ENCODE measurements at regions not wholly inside any gene's neighbourhood (a gene's known extent, or its start where the extent isn't known, plus 50 kb on each side); places are given as distances from the start of the nearest gene placed in this dataset.

DNA sequence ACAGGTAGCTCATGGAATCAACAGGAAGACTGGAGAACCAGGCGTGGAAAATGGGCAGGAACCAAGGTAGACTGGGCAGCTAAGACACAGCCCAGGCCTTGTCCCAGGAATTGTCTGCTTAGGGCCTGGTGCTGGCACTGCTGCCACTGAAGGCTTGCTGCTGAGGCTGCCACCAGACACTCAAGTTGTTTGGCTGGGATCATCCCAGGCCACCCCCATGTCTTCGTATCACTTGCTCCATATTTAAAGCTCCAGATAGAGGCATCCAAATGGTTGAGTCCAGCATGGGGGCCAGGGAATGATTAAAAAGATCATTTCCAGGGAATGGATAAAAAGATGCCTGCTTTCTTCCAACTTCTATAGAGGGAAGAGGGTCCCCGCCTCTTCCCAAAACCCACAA lies 107.4 kb upstream of the GADD45A start:
- TF ChIP-seq, protein P1, sequence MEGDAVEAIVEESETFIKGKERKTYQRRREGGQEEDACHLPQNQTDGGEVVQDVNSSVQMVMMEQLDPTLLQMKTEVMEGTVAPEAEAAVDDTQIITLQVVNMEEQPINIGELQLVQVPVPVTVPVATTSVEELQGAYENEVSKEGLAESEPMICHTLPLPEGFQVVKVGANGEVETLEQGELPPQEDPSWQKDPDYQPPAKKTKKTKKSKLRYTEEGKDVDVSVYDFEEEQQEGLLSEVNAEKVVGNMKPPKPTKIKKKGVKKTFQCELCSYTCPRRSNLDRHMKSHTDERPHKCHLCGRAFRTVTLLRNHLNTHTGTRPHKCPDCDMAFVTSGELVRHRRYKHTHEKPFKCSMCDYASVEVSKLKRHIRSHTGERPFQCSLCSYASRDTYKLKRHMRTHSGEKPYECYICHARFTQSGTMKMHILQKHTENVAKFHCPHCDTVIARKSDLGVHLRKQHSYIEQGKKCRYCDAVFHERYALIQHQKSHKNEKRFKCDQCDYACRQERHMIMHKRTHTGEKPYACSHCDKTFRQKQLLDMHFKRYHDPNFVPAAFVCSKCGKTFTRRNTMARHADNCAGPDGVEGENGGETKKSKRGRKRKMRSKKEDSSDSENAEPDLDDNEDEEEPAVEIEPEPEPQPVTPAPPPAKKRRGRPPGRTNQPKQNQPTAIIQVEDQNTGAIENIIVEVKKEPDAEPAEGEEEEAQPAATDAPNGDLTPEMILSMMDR (IDR thresholded peaks at IDR 0.05; ENCODE audit: low read depth, low read length), result no peak
- TF ChIP-seq EZH2phosphoT487 (IDR thresholded peaks at IDR 0.05; ENCODE audit: low read depth), result no peak
- Histone ChIP-seq H3K4me1 (ENCODE audit: low read length) (no peaks in the 10 kb centered on the region), H2AFZ (ENCODE audit: low read depth, low read length) (no peak overlapping the region), H3K36me3 (replicated peaks; ENCODE audit: low read depth, low read length) (no peaks in the 10 kb centered on the region), H3K27ac (ENCODE audit: low read length) (no peak overlapping the region), H3K79me2 (ENCODE audit: low read length) (no peaks in the 10 kb centered on the region), H3K27me3 (ENCODE audit: low read depth, low read length) (no peaks in the 10 kb centered on the region), H3K4me2 (ENCODE audit: low read length) (no peak overlapping the region), H3K4me3 (ENCODE audit: low read length) (no peak overlapping the region), H4K20me1 (ENCODE audit: insufficient read depth, low read length) (no peaks in the 10 kb centered on the region), H3K9me3 (ENCODE audit: insufficient read depth, low read length) (no peaks in the 10 kb centered on the region), H3K9ac (ENCODE audit: low read length) (no peak overlapping the region)

DNA sequence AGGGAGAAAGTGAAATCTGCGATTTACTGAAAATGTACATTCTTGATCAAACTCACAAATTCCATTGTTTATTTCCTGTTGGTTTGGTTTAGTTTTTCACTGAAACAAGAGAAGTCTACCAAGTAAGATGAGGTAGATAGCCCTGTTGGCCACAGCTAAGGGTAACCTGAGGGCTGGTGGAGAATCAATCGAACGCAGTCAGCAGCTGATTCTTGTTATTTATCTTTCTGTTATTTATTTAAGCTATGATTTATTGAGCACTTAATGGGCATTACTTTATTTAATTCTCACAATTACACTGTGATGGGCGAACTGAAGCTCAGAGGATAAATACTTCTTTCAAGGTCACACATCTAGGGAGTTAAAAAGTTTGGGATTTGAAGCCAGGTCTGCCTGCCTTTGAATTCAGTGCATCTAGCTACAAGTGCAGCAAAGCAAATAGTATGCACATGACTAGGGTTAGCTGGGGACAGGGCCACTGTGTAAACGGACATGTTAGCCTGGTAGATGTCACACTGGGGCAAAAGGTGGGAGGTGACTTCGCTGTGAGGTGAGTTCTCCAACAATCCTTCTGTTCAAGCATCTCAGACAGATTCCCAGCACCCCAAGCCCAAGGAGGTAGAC lies 106.5 kb upstream of the GADD45A start:
- no peaks in the 10 kb centered on the region for H3K4me1 ChIP-seq (ENCODE audit: low read length)
- no peaks in the 10 kb centered on the region for H3K9me3 ChIP-seq (ENCODE audit: insufficient read depth, low read length)
- no peak overlapping the region for H3K9ac ChIP-seq (ENCODE audit: low read length)
- TF ChIP-seq EZH2phosphoT487 (IDR thresholded peaks at IDR 0.05; ENCODE audit: low read depth), result no peak
- TF ChIP-seq, protein P1 (IDR thresholded peaks at IDR 0.05; ENCODE audit: low read depth, low read length), result no peak
- H3K27ac ChIP-seq (ENCODE audit: low read length), result no peak overlapping the region
- no peaks in the 10 kb centered on the region for H3K36me3 ChIP-seq (replicated peaks; ENCODE audit: low read depth, low read length)
- no peaks in the 10 kb centered on the region for H3K27me3 ChIP-seq (ENCODE audit: low read depth, low read length)
- no peak overlapping the region for H3K4me2 ChIP-seq (ENCODE audit: low read length)
- no peak overlapping the region for H2AFZ ChIP-seq (ENCODE audit: low read depth, low read length)
- H3K79me2 ChIP-seq (ENCODE audit: low read length), result no peaks in the 10 kb centered on the region
- no peaks in the 10 kb centered on the region for H4K20me1 ChIP-seq (ENCODE audit: insufficient read depth, low read length)
- H3K4me3 ChIP-seq (ENCODE audit: low read length), result no peak overlapping the region

DNA sequence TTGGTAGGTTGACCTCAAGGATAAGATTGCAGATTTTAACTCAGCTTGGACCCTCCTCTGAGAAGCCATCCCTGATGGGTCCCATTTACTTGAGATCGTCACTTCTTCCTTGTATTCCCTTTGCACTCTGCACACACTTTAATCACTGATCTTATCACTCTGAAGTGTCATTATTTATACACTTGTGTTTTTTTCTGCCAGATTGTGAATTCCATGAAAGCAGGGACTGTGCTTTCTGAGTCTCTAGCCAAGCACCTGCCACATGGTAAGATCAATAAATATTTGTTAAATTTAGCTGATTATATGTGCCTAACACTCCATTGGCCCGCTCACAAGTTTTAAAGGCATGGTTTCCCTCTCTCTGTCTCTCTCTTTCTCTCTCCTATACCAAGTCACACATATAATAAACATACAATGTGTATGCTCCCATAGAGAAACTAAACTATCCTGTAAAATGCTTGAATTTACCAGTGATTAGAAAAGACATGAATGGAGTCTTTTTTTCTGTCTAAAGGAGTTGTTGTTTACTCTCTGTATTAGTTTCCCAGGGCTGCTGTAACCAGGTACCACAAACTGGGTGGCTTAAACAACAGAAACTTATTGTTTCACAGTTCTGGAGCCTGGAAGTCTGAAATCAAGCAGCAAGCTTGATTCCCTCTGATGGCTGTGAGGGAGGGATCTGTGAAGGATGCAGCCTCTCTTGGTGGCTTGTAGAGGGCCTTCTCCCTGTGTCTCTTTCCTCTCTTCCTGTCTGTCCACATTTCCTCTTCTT lies 105.2 kb upstream of the GADD45A start:
- H3K4me1 ChIP-seq (ENCODE audit: low read length), result no peaks in the 10 kb centered on the region
- no peaks in the 10 kb centered on the region for H3K79me2 ChIP-seq (ENCODE audit: low read length)
- H3K27me3 ChIP-seq (ENCODE audit: low read depth, low read length), result no peaks in the 10 kb centered on the region
- TF ChIP-seq, protein P1 (IDR thresholded peaks at IDR 0.05; ENCODE audit: low read depth, low read length), result no peak
- TF ChIP-seq EZH2phosphoT487 (IDR thresholded peaks at IDR 0.05; ENCODE audit: low read depth), result no peak
- H4K20me1 ChIP-seq (ENCODE audit: insufficient read depth, low read length), result no peaks in the 10 kb centered on the region
- no peak overlapping the region for H2AFZ ChIP-seq (ENCODE audit: low read depth, low read length)
- H3K36me3 ChIP-seq (replicated peaks; ENCODE audit: low read depth, low read length), result no peaks in the 10 kb centered on the region
- no peak overlapping the region for H3K27ac ChIP-seq (ENCODE audit: low read length)
- H3K4me3 ChIP-seq (ENCODE audit: low read length), result no peak overlapping the region
- H3K9me3 ChIP-seq (ENCODE audit: insufficient read depth, low read length), result no peaks in the 10 kb centered on the region
- no peak overlapping the region for H3K4me2 ChIP-seq (ENCODE audit: low read length)
- H3K9ac ChIP-seq (ENCODE audit: low read length), result no peak overlapping the region

DNA sequence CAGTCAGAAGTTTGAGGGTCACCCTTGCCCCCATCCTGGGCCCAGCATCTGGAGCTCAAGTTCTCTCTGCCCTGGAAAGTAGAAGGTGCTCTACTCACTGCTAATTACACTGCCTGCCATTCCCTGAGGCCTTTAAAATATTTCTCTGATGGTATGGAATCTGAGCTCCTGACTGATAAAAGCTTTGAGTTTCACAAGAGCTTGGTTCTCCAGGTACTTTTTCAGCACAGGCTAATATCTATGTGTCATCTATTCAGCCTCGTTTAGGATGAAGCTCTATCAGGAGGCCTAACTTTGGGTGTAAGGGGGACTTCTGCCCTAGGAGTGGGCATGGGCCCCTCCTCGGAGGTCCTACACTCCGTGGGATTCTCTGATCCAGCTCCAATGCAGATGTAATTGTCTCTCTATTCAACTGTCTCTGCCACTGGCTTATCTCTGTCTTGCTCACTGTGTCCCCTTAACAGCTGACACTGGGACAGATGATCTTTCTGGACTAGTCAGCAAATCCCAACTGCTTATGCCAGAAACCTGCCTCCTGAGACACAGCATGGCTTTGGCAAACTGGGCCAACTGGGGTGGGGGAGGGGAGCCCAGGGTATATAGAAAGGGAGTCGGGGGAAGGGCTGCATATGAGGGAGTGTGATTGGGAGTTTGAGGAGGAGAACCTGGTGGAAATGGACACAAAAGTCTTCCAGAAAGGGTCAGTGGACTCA lies 104.2 kb upstream of the GADD45A start:
- no peaks in the 10 kb centered on the region for H3K9me3 ChIP-seq (ENCODE audit: insufficient read depth, low read length)
- no peaks in the 10 kb centered on the region for H3K27me3 ChIP-seq (ENCODE audit: low read depth, low read length)
- no peaks in the 10 kb centered on the region for H3K36me3 ChIP-seq (replicated peaks; ENCODE audit: low read depth, low read length)
- no peak overlapping the region for H3K27ac ChIP-seq (ENCODE audit: low read length)
- H3K4me1 ChIP-seq (ENCODE audit: low read length), result no peaks in the 10 kb centered on the region
- H2AFZ ChIP-seq (ENCODE audit: low read depth, low read length), result no peak overlapping the region
- H3K4me2 ChIP-seq (ENCODE audit: low read length), result no peak overlapping the region
- H4K20me1 ChIP-seq (ENCODE audit: insufficient read depth, low read length), result no peaks in the 10 kb centered on the region
- H3K4me3 ChIP-seq (ENCODE audit: low read length), result no peak overlapping the region
- no peaks in the 10 kb centered on the region for H3K79me2 ChIP-seq (ENCODE audit: low read length)
- TF ChIP-seq, protein P1 (IDR thresholded peaks at IDR 0.05; ENCODE audit: low read depth, low read length), result no peak
- no peak for TF ChIP-seq EZH2phosphoT487 (IDR thresholded peaks at IDR 0.05; ENCODE audit: low read depth)
- no peak overlapping the region for H3K9ac ChIP-seq (ENCODE audit: low read length)

Measured in OCI-LY3 (cell line).